Tibial nerve (tissue), 3 donors: ENCODE measurements at regions not wholly inside any gene's neighbourhood (a gene's known extent, or its start where the extent isn't known, plus 50 kb on each side); places are given as distances from the start of the nearest gene placed in this dataset.

ENCODE experiments used
- POLR2A ChIP-seq, 2 donors: fragments of 450-650 bp; IDR thresholded peaks; one replicate each; pipeline ENCODE4 v1.6.1; 2017; ENCODE audit warnings: antibody characterized with exemption in 2 of 2, mild to moderate bottlenecking in 2 of 2, moderate library complexity in 2 of 2
- TF ChIP-seq, protein P1 (sequence below), 5 experiments: fragments of 200-600 bp in 3 of 5; fragments of 450-650 bp in 2 of 5; sonication (generic) in 3 of 5; IDR thresholded peaks; one replicate each; pipeline ENCODE4 v1.5.1; 2016 to 2019; ENCODE audit warnings: antibody characterized with exemption in 5 of 5, mild to moderate bottlenecking in 3 of 5, moderate library complexity in 2 of 5

DNA sequence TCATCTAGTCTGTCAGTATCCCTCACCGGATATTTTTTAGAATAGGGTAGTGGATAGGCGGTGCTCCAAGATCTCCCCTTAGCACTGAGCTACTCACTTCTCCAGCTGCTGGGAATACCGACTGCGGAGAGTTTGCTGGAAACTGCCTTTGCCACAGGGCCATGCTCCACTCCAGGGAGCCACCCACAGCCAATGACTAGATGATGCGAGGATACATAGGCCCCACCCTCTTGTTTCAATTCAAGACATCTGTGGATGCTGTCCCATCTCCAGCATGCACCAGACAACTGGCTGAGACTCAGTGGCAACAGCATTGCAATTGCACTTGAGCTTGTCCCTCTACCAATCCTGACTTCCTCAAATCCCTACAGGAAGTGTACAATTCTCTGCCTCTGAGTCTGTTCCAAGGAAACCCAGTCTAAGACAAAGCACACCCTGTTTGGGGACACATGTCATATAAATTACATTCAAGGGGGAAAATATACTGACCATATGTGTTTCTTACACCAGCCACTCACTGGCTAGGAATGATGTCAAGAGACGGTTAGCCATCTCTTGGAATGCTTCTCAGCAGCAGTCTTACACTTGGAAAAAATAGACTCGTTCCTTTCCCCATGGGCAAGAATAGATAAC lies 312.6 kb upstream of the KIF2A start:
- TF ChIP-seq, protein P1, sequence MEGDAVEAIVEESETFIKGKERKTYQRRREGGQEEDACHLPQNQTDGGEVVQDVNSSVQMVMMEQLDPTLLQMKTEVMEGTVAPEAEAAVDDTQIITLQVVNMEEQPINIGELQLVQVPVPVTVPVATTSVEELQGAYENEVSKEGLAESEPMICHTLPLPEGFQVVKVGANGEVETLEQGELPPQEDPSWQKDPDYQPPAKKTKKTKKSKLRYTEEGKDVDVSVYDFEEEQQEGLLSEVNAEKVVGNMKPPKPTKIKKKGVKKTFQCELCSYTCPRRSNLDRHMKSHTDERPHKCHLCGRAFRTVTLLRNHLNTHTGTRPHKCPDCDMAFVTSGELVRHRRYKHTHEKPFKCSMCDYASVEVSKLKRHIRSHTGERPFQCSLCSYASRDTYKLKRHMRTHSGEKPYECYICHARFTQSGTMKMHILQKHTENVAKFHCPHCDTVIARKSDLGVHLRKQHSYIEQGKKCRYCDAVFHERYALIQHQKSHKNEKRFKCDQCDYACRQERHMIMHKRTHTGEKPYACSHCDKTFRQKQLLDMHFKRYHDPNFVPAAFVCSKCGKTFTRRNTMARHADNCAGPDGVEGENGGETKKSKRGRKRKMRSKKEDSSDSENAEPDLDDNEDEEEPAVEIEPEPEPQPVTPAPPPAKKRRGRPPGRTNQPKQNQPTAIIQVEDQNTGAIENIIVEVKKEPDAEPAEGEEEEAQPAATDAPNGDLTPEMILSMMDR (IDR thresholded peaks at IDR 0.05): no peak
- TF ChIP-seq POLR2A (IDR thresholded peaks at IDR 0.05): no peak
